ENCODE measurements at regions not wholly inside any gene's neighbourhood (a gene's known extent, or its start where the extent isn't known, plus 50 kb on each side); places are given as distances from the start of the nearest gene placed in this dataset.
"Not testable (repeated sequence)": the region's sequence is repeated elsewhere in the genome, so short reads cannot be mapped to it uniquely, and the experiment has no call there.

GRCh38 chr12:125841332-125841731, 776.1 kb downstream of the AACS start:
- DNase-seq, result no peak

- no peak for DNase-seq
These were observed 786.9 kb downstream of the AACS start for GRCh38 chr12:125852116-125852515.

GRCh38 chr12:125852679-125853078, 787.4 kb downstream of the AACS start:
- no peak for DNase-seq

- no peak for DNase-seq
These were observed 788.4 kb downstream of the AACS start for GRCh38 chr12:125853670-125854069.

- no peak for DNase-seq
These were observed 791.1 kb downstream of the AACS start for GRCh38 chr12:125856366-125856765.

GRCh38 chr12:125856896-125857295, 791.7 kb downstream of the AACS start:
- DNase-seq, result no peak

GRCh38 chr12:125860672-125861288, 795.5 kb downstream of the AACS start:
- no peak for DNase-seq

- DNase-seq, result no peak
These were observed 796.4 kb downstream of the AACS start for GRCh38 chr12:125861299-125862281.

GRCh38 chr12:125865236-125865635, 800.0 kb downstream of the AACS start:
- DNase-seq, result not testable (repeated sequence)

GRCh38 chr12:125871811-125872594, 806.8 kb downstream of the AACS start:
- DNase-seq, result no peak

- no peak for DNase-seq
These were observed 807.8 kb downstream of the AACS start for GRCh38 chr12:125873016-125873415.

GRCh38 chr12:125878483-125878882, 813.2 kb downstream of the AACS start:
- no peak for DNase-seq

GRCh38 chr12:125882141-125882540, 816.9 kb downstream of the AACS start:
- DNase-seq, result no peak

GRCh38 chr12:125888921-125889320, 823.7 kb downstream of the AACS start:
- DNase-seq, result no peak

- DNase-seq, result no peak
These were observed 824.5 kb downstream of the AACS start for GRCh38 chr12:125889742-125890141.

GRCh38 chr12:125890366-125890905, 825.2 kb downstream of the AACS start:
- no peak for DNase-seq

GRCh38 chr12:125890971-125891370, 825.7 kb downstream of the AACS start:
- no peak for DNase-seq

GRCh38 chr12:125892276-125892675, 827.0 kb downstream of the AACS start:
- no peak for DNase-seq

GRCh38 chr12:125902991-125903390, 837.8 kb downstream of the AACS start:
- DNase-seq, result no peak

- DNase-seq, result no peak
These were observed 842.1 kb downstream of the AACS start for GRCh38 chr12:125907351-125907750.

- DNase-seq, result no peak
These were observed 854.7 kb downstream of the AACS start for GRCh38 chr12:125919856-125920470.

- DNase-seq, result no peak
These were observed 857.1 kb downstream of the AACS start for GRCh38 chr12:125922330-125922729.

- DNase-seq, result no peak
These were observed 871.3 kb downstream of the AACS start for GRCh38 chr12:125936502-125936901.
